Prostate gland (tissue), 2 donors: ENCODE measurements at regions not wholly inside any gene's neighbourhood (a gene's known extent, or its start where the extent isn't known, plus 50 kb on each side); places are given as distances from the start of the nearest gene placed in this dataset.

Experiments
- POLR2A ChIP-seq: fragments of 450-650 bp; IDR thresholded peaks from one replicate; pipeline ENCODE4 v1.6.1; 2016; ENCODE audit warnings: antibody characterized with exemption, mild to moderate bottlenecking
- POLR2AphosphoS5 ChIP-seq: sonication (generic); formaldehyde crosslinking; IDR thresholded peaks from one replicate; pipeline ENCODE4 v1.6.1; 2017; ENCODE audit warnings: antibody characterized with exemption
- TF ChIP-seq, protein P1 (sequence below), 4 experiments: fragments of 200-600 bp in 2 of 4; fragments of 450-650 bp in 2 of 4; sonication (generic) in 2 of 4; IDR thresholded peaks; 1 replicate in 3 of 4; 2 replicates in 1 of 4; pipeline ENCODE4 v1.5.1; 2016 to 2019; ENCODE audit warnings: antibody characterized with exemption in 4 of 4, mild to moderate bottlenecking in 2 of 4, moderate library complexity in 2 of 4

DNA sequence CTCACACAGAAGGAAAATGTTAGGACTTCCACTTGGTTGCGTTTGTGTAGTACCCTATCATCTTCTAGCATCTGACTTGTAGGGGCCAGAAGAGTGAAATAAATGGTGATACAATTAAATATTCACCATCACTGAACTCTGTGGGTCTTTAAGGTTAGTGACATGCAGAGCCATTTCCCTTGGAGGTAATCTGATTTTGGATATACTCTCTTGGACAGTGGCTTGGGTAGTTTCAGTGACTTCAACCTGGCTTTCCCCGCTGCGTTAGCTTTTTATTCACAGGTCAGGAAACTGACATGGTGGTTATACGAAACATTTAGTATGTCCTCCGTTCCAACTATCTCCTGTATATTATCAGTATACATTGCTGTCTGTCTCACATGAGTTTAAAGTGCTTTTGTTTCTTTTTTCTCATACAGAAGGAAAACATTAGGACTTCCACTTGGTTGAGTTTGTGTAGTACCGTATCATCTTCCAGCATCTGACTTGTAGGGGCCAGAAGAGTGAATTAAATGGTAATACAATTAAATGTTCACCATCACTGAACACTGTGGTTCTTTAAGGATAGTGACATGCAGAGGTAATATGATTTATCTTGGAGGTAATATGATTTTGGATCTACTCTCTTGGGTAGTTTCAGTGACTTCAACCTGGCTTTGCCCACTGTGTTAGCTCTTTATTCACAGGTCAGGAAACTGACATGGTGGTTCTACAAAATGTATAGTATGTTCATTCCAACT lies 883.6 kb downstream of the TAF11L14 start:
- TF ChIP-seq, protein P1, sequence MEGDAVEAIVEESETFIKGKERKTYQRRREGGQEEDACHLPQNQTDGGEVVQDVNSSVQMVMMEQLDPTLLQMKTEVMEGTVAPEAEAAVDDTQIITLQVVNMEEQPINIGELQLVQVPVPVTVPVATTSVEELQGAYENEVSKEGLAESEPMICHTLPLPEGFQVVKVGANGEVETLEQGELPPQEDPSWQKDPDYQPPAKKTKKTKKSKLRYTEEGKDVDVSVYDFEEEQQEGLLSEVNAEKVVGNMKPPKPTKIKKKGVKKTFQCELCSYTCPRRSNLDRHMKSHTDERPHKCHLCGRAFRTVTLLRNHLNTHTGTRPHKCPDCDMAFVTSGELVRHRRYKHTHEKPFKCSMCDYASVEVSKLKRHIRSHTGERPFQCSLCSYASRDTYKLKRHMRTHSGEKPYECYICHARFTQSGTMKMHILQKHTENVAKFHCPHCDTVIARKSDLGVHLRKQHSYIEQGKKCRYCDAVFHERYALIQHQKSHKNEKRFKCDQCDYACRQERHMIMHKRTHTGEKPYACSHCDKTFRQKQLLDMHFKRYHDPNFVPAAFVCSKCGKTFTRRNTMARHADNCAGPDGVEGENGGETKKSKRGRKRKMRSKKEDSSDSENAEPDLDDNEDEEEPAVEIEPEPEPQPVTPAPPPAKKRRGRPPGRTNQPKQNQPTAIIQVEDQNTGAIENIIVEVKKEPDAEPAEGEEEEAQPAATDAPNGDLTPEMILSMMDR (IDR thresholded peaks at IDR 0.05), result no peak
- no peak for TF ChIP-seq POLR2A
- no peak for TF ChIP-seq POLR2AphosphoS5
